MG63 (cell line): ENCODE measurements at regions not wholly inside any gene's neighbourhood (a gene's known extent, or its start where the extent isn't known, plus 50 kb on each side); places are given as distances from the start of the nearest gene placed in this dataset.
A peak's percentile ranks its signal among the peaks of the same experiment; 100 is the strongest.

Experiments
- DNase-seq: peaks from one replicate; pipeline ENCODE4 v3.0.0-alpha.2; 2020
- H3K27me3 ChIP-seq: fragments of 250-450 bp; sonication (Bioruptor Pico); 2 replicates; pipeline ENCODE4 v1.5.1; 2020; ENCODE audit warnings: mild to moderate bottlenecking, moderate library complexity
- H3K36me3 ChIP-seq: fragments of 250-450 bp; sonication (Bioruptor Pico); 2 replicates; pipeline ENCODE4 v1.5.1; 2020; ENCODE audit warnings: mild to moderate bottlenecking, moderate library complexity
- H3K4me3 ChIP-seq: fragments of 250-450 bp; sonication (Bioruptor Pico); 2 replicates; pipeline ENCODE4 v1.5.1; 2020; ENCODE audit warnings: mild to moderate bottlenecking, moderate library complexity
- H3K9me3 ChIP-seq: fragments of 250-450 bp; sonication (Bioruptor Pico); 2 replicates; pipeline ENCODE4 v1.5.1; 2020; ENCODE audit warnings: mild to moderate bottlenecking, moderate library complexity

DNA sequence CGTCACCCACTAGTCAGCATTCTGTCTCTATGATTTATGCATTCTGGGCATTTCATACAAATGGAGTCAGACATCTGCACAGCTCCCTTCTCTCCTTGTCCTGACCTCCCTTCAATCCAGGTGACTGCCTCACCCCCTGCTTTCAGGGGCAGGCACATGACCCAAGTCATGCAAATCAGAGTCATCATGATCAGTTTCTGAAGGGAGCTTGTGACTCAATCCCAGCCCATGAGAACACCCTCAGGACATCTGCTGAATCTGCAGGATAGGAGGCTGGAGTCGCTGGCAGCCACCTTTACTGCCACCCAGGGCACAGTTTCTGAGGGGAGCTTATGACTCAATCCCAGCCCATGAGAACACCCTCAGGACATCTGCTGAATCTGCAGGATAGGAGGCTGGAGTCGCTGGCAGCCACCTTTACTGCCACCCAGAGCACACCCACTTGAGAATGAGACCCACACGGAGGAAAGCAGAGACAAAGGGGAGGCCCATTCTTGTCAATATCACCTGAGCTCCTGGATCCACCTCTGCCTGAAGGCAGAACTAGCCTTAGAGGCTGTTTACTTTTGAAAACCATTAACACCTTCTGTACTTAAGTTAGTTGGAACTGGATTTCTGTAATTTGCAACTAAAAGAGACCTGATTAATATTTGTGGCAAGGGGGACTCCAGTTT is 62.3 kb upstream of the SLC25A33 start:
- Histone ChIP-seq H3K4me3 (no peak overlapping the region), H3K36me3 (no peaks in the 10 kb centered on the region), H3K9me3 (no peaks in the 10 kb centered on the region), H3K27me3 (no peaks in the 10 kb centered on the region)
- peak; percentile 22 for DNase-seq

DNA sequence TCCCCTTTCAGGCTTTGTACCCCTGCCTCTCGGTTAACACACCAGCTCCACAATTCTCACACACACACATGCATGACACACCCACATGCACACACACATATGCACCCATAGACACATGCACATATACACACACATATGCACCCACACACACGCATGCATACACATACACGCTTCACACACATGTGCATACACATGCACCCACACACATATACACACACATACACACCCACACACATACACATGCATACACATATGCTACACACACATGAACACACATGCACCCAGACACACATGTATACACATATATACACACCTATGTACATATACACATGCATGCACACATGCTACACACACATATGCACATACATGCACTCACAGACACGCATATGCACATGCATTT is 61.7 kb upstream of the SLC25A33 start:
- Histone ChIP-seq H3K9me3 (no peaks in the 10 kb centered on the region), H3K36me3 (no peaks in the 10 kb centered on the region), H3K27me3 (no peaks in the 10 kb centered on the region), H3K4me3 (no peak overlapping the region)
- no peak for DNase-seq

DNA sequence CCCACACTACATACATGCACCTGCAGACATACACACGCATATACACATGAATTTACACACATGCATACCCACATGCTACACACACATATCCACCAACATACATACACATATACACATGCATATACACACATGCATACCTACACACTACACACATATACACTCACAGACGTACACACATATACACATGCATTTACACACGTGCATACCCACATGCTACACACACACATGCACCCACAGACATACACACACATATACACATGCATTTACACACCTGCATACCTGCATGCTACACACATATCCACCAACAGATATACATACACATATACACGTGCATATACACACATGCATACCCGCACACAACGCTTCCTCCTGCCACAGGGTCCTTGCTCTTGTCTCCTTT is 61.2 kb upstream of the SLC25A33 start:
- H3K9me3 ChIP-seq = no peaks in the 10 kb centered on the region
- H3K27me3 ChIP-seq = no peaks in the 10 kb centered on the region
- DNase-seq = no peak
- H3K4me3 ChIP-seq = no peak overlapping the region
- H3K36me3 ChIP-seq = no peaks in the 10 kb centered on the region

DNA sequence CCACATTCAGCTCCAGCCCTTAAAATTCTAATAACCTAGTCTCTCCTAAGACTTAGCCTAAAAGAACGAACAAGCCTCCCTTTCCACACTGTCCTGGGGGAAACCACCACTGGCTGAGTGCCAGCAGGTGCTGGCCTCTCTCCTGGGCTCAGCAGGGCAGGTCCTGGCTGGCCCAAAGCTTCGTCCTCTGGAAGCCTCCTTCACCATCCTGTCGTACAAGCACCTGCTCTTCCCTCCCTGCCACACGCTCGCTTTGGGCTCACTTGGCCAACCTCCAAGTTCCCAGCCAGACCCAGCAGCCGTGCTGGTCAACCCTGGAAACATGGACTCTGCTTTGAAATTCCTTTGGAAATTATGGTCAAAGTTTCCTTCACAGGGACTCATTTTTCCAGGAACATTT is 58.2 kb upstream of the SLC25A33 start:
- DNase-seq = no peak
- no peaks in the 10 kb centered on the region for H3K9me3 ChIP-seq
- no peaks in the 10 kb centered on the region for H3K36me3 ChIP-seq
- no peak overlapping the region for H3K4me3 ChIP-seq
- H3K27me3 ChIP-seq = no peaks in the 10 kb centered on the region

DNA sequence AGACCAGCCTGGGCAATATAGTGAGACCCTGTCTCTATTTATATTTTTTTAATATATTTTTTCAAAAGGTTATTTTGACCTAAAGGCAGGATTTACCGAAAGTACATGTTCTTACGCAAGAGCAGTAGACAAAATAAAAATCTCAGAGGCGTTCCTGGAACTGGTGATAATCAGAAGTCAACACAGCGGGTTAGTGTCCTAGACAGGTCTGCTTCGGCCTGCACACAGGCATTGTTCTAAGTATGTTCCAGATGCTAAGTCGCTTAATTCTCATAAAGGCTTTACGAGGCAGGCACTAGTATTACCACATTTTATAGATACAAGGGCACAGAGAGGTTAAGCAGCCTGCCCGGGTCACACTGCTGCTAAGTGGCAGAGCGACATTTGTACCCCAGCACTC is 56.9 kb upstream of the SLC25A33 start:
- Histone ChIP-seq H3K4me3 (no peak overlapping the region), H3K27me3 (no peaks in the 10 kb centered on the region), H3K9me3 (no peaks in the 10 kb centered on the region), H3K36me3 (no peaks in the 10 kb centered on the region)
- DNase-seq = no peak

DNA sequence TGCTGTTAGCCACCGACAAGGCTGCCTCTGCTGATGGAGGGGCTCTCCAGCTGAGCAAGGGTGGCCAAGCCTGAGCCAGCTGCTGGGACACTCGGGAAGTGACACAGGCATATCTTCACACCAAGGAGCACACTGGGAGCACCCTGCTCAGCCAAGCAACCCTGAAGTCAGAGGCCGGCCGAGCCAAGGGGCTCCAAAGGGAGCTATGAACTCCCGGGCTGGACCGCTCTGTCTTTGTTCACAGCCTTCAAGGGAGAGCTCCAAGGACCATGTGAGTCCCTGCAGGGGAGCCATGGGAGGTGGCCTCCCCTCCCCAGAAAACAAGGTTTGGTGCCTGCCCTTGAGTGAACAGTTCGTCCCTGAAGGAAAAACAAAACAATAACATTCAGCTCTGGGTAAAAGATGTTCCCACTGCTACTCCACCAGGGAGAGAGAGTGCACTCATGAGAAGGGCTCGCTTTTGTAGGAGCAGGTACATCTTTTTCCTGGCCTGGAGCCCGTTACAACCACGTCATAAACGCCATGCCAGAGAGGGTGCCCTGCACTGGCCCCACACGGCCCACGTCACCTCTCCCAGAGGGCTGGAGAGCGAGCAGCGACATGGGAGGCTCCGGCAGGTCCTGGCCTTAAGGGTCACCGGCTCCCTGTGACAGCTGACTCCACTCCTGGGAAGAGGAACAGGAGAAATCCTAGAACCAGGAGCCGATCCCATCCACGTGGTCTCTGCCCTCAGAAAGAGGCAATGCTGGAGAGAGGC is 56.3 kb upstream of the SLC25A33 start:
- Histone ChIP-seq H3K9me3 (no peaks in the 10 kb centered on the region), H3K27me3 (no peaks in the 10 kb centered on the region), H3K4me3 (no peak overlapping the region), H3K36me3 (no peaks in the 10 kb centered on the region)
- DNase-seq = no peak

DNA sequence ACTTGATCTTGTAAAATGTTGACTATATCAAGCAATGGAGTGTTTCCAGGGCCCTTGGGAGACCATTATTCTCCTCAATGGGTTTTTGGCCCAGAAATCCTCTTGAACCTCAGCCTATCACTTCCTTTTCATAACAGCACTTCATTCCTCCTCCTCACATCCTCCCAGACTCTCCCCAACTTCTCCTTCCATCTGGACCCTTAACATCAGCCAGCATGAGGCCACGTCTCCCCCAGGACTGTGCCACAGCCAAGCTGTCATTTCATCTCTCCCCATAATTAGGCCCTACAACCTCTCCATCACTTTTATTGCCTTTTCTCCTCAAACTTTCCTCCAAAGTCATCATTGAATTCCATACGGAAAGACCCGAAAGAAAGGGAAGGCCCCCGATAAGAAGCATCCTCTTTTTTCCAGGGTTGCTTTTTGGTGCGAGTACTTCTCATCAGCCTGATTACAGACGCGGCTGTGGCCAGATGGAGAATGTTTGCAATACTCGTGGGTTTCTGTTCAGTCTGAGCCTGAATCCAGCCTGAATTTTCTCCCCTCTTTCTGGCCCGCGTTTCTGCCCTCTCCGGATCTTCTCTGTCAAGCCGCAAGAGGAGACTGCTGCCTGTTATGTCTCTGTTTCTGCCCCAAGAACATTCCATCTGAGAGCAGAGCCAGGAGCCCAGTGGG is 52.7 kb upstream of the SLC25A33 start:
- no peak for DNase-seq
- no peaks in the 10 kb centered on the region for H3K9me3 ChIP-seq
- no peak overlapping the region for H3K4me3 ChIP-seq
- H3K36me3 ChIP-seq = no peaks in the 10 kb centered on the region
- H3K27me3 ChIP-seq = no peaks in the 10 kb centered on the region
